Transverse colon (tissue), 3 donors: ENCODE measurements at regions not wholly inside any gene's neighbourhood (a gene's known extent, or its start where the extent isn't known, plus 50 kb on each side); places are given as distances from the start of the nearest gene placed in this dataset.

Experiments
- EP300 ChIP-seq: sonication (generic); formaldehyde crosslinking; IDR thresholded peaks from one replicate; pipeline ENCODE4 v1.6.1; 2017; ENCODE audit warnings: antibody characterized with exemption, low read depth
- TF ChIP-seq, protein P1 (sequence below), 5 experiments: fragments of 200-600 bp in 3 of 5; fragments of 450-650 bp in 2 of 5; sonication (generic) in 3 of 5; IDR thresholded peaks; 1 replicate in 2 of 5; 2 replicates in 3 of 5; pipeline ENCODE4 v1.5.1; 2016 to 2017; ENCODE audit warnings: antibody characterized with exemption in 5 of 5, inconsistent platforms in 3 of 5, mild to moderate bottlenecking in 2 of 5, moderate library complexity in 1 of 5

DNA sequence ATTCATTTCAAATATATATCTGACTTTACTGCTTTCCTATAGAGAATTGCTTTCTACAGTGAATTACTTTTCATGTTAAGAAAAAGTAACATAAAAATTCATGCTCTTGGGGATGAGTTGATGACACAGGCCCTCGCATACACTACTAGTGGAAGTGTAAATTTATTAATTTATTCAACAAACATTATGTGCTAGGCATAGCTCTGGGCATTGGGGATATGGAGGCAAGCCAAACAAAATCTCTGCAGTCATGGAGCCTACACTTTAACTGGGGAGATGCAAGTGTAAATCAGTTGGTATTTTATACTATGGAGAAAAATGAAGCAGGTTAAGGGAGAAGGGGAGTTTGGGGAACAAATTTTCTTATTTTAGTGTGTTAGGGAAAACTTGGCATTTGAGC lies 340.7 kb downstream of the RAP2B start:
- no peak for TF ChIP-seq EP300
- TF ChIP-seq, protein P1, sequence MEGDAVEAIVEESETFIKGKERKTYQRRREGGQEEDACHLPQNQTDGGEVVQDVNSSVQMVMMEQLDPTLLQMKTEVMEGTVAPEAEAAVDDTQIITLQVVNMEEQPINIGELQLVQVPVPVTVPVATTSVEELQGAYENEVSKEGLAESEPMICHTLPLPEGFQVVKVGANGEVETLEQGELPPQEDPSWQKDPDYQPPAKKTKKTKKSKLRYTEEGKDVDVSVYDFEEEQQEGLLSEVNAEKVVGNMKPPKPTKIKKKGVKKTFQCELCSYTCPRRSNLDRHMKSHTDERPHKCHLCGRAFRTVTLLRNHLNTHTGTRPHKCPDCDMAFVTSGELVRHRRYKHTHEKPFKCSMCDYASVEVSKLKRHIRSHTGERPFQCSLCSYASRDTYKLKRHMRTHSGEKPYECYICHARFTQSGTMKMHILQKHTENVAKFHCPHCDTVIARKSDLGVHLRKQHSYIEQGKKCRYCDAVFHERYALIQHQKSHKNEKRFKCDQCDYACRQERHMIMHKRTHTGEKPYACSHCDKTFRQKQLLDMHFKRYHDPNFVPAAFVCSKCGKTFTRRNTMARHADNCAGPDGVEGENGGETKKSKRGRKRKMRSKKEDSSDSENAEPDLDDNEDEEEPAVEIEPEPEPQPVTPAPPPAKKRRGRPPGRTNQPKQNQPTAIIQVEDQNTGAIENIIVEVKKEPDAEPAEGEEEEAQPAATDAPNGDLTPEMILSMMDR (IDR thresholded peaks at IDR 0.05) = no peak
